Stimulated activated naive CD8-positive, alpha-beta T cell treated with anti-CD3 and anti-CD28 coated beads, Interleukin-15, amount 100 ng/mL, for 72 hours (primary cell): ENCODE measurements at regions not wholly inside any gene's neighbourhood (a gene's known extent, or its start where the extent isn't known, plus 50 kb on each side); places are given as distances from the start of the nearest gene placed in this dataset.

Experiments used
- ATAC-seq: fragments of 150-1000 bp; cut with Tn5 transposase; 2 replicates; pipeline ENCODE4 v1.10.0; 2021; ENCODE audit warnings: mild to moderate bottlenecking, moderate library complexity
- DNase-seq, 2 donors: peaks; one replicate each; pipeline ENCODE4 v3.0.0; 2021 to 2022
- H3K27ac Mint-ChIP-seq, 2 donors: one replicate each; pipeline ENCODE4 v1.8.0; 2022; ENCODE audit warnings: mild to moderate bottlenecking in 2 of 2, mixed read lengths in 2 of 2, moderate library complexity in 2 of 2
- H3K27me3 Mint-ChIP-seq: one replicate; pipeline ENCODE4 v1.8.0; 2022; ENCODE audit warnings: mixed read lengths
- H3K4me1 Mint-ChIP-seq: one replicate; pipeline ENCODE4 v1.8.0; 2022; ENCODE audit warnings: mild to moderate bottlenecking, mixed read lengths
- H3K4me3 Mint-ChIP-seq, 2 donors: one replicate each; pipeline ENCODE4 v1.8.0; 2022; ENCODE audit warnings: mild to moderate bottlenecking in 2 of 2, mixed read lengths in 2 of 2, moderate library complexity in 1 of 2
- H3K9me3 Mint-ChIP-seq, 2 donors: one replicate each; pipeline ENCODE4 v1.8.0; 2022; ENCODE audit warnings: mixed read lengths in 2 of 2

- Mint-ChIP-seq H3K27me3 (no peaks in the 10 kb centered on the region), H3K9me3 (no peaks in the 10 kb centered on the region), H3K4me3 (no peak overlapping the region), H3K27ac (no peak overlapping the region), H3K4me1 (no peaks in the 10 kb centered on the region)
- ATAC-seq (no peak), DNase-seq (no peak)
Measured at GRCh38 chr11:70783821-70784220, 385.5 kb downstream of the CTTN start.

GRCh38 chr11:70785372-70785771, 387.0 kb downstream of the CTTN start:
- Mint-ChIP-seq H3K9me3 (peaks cover 0 to under 1% of the 10 kb centered on the region in 2 donors), H3K27ac (no peak overlapping the region)
- no peak for ATAC-seq

GRCh38 chr11:70786021-70786665, 387.8 kb downstream of the CTTN start:
- Mint-ChIP-seq H3K27ac (no peak overlapping the region), H3K4me1 (no peaks in the 10 kb centered on the region), H3K27me3 (no peaks in the 10 kb centered on the region), H3K9me3 (peaks cover 0 to 9% of the 10 kb centered on the region in 2 donors), H3K4me3 (no peak overlapping the region)
- ATAC-seq (no peak), DNase-seq (no peak)

More at GRCh38 chr11:70785372-70785771, 387.0 kb downstream of the CTTN start:
- DNase-seq: no peak
- Mint-ChIP-seq H3K4me3 (no peak overlapping the region), H3K4me1 (no peaks in the 10 kb centered on the region), H3K27me3 (no peaks in the 10 kb centered on the region)

GRCh38 chr11:70788248-70789022, 390.1 kb downstream of the CTTN start:
- Mint-ChIP-seq H3K4me3 (no peak overlapping the region), H3K4me1 (no peaks in the 10 kb centered on the region), H3K9me3 (peaks cover 15 to 29% of the 10 kb centered on the region in 2 donors), H3K27me3 (no peaks in the 10 kb centered on the region), H3K27ac (no peak overlapping the region)
- ATAC-seq: no peak
- no peak for DNase-seq

GRCh38 chr11:70790671-70791300, 392.5 kb downstream of the CTTN start:
- Mint-ChIP-seq H3K4me3 (no peak overlapping the region), H3K27ac (peak overlapping the region in 1 of 2 donors; percentile 22), H3K9me3 (peaks cover 20 to 51% of the 10 kb centered on the region in 2 donors), H3K4me1 (no peaks in the 10 kb centered on the region), H3K27me3 (no peaks in the 10 kb centered on the region)
- no peak for DNase-seq
- ATAC-seq: no peak

- Mint-ChIP-seq H3K4me3 (no peak overlapping the region), H3K27ac (no peak overlapping the region), H3K4me1 (no peaks in the 10 kb centered on the region), H3K9me3 (peaks cover 28 to 54% of the 10 kb centered on the region in 2 donors), H3K27me3 (no peaks in the 10 kb centered on the region)
- no peak for ATAC-seq
- DNase-seq: no peak
Measured at GRCh38 chr11:70796648-70797227, 398.4 kb downstream of the CTTN start.

GRCh38 chr11:70798296-70798695, 400.0 kb downstream of the CTTN start:
- H3K4me1 Mint-ChIP-seq: no peaks in the 10 kb centered on the region
- peaks cover 2% of the 10 kb centered on the region for H3K27me3 Mint-ChIP-seq
- no peak overlapping the region for H3K27ac Mint-ChIP-seq
- no peak for ATAC-seq
- DNase-seq: no peak
- peaks cover 14 to 44% of the 10 kb centered on the region in 2 donors for H3K9me3 Mint-ChIP-seq
- H3K4me3 Mint-ChIP-seq: no peak overlapping the region

- H3K4me1 Mint-ChIP-seq: peaks cover 4% of the 10 kb centered on the region
- no peak for DNase-seq
- H3K27me3 Mint-ChIP-seq: peaks cover 13% of the 10 kb centered on the region
- ATAC-seq: no peak
- peaks cover 8 to 36% of the 10 kb centered on the region in 2 donors for H3K9me3 Mint-ChIP-seq
- H3K4me3 Mint-ChIP-seq: no peak overlapping the region
- H3K27ac Mint-ChIP-seq: no peak overlapping the region
Measured at GRCh38 chr11:70799386-70799785, 401.1 kb downstream of the CTTN start.

GRCh38 chr11:70802185-70802584, 403.9 kb downstream of the CTTN start:
- Mint-ChIP-seq H3K9me3 (peaks cover 2 to 9% of the 10 kb centered on the region in 2 donors), H3K27me3 (peaks cover 21% of the 10 kb centered on the region), H3K4me1 (peaks cover 8% of the 10 kb centered on the region), H3K27ac (no peak overlapping the region), H3K4me3 (no peak overlapping the region)
- ATAC-seq: no peak
- no peak for DNase-seq

- H3K4me1 Mint-ChIP-seq: peaks cover 8% of the 10 kb centered on the region
- H3K27ac Mint-ChIP-seq: peak overlapping the region; percentile 46 to 60
- H3K27me3 Mint-ChIP-seq: peaks cover 21% of the 10 kb centered on the region
- DNase-seq: no peak
- no peak overlapping the region for H3K4me3 Mint-ChIP-seq
- peaks cover 0 to 6% of the 10 kb centered on the region in 2 donors for H3K9me3 Mint-ChIP-seq
- ATAC-seq: no peak
Measured at GRCh38 chr11:70804139-70804837, 406.0 kb downstream of the CTTN start.

GRCh38 chr11:70805243-70805642, 406.9 kb downstream of the CTTN start:
- no peak for ATAC-seq
- Mint-ChIP-seq H3K27me3 (peaks cover 21% of the 10 kb centered on the region), H3K9me3 (peaks cover 0 to 6% of the 10 kb centered on the region in 2 donors), H3K4me3 (no peak overlapping the region), H3K27ac (no peak overlapping the region), H3K4me1 (peaks cover 8% of the 10 kb centered on the region)
- DNase-seq: no peak

- Mint-ChIP-seq H3K27me3 (peaks cover 21% of the 10 kb centered on the region), H3K4me1 (peaks cover 8% of the 10 kb centered on the region), H3K27ac (no peak overlapping the region), H3K9me3 (peaks cover 0 to 6% of the 10 kb centered on the region in 2 donors), H3K4me3 (no peak overlapping the region)
- ATAC-seq (no peak), DNase-seq (no peak)
Measured at GRCh38 chr11:70805971-70806370, 407.6 kb downstream of the CTTN start.

GRCh38 chr11:70806461-70807194, 408.3 kb downstream of the CTTN start:
- Mint-ChIP-seq H3K27me3 (peaks cover 21% of the 10 kb centered on the region), H3K4me1 (peaks cover 8% of the 10 kb centered on the region), H3K27ac (no peak overlapping the region), H3K4me3 (no peak overlapping the region), H3K9me3 (peaks cover 0 to 6% of the 10 kb centered on the region in 2 donors)
- ATAC-seq: no peak
- DNase-seq: no peak

- Mint-ChIP-seq H3K27me3 (peaks cover 21% of the 10 kb centered on the region), H3K27ac (no peak overlapping the region), H3K4me1 (peaks cover 8% of the 10 kb centered on the region), H3K4me3 (no peak overlapping the region), H3K9me3 (peaks cover 0 to 6% of the 10 kb centered on the region in 2 donors)
- no peak for DNase-seq
- no peak for ATAC-seq
Measured at GRCh38 chr11:70807195-70807543, 408.8 kb downstream of the CTTN start.
